Trophoblast cell (in vitro differentiated cells and primary cell): ENCODE measurements at regions not wholly inside any gene's neighbourhood (a gene's known extent, or its start where the extent isn't known, plus 50 kb on each side); places are given as distances from the start of the nearest gene placed in this dataset.
"Not testable (repeated sequence)": the region's sequence is repeated elsewhere in the genome, so short reads cannot be mapped to it uniquely, and the experiment has no call there.

Source experiments
- DNase-seq, 2 donors: peaks; one replicate each; pipeline ENCODE4 v3.0.0-alpha.2; 2016
- H2AFZ ChIP-seq: 2 replicates; pipeline ENCODE4 v1.6.1; 2013; ENCODE audit warnings: low read length, moderate library complexity, mild to moderate bottlenecking; ENCODE audit not compliant: insufficient read depth, poor library complexity
- H2AK5ac ChIP-seq: 2 replicates; pipeline ENCODE4 v1.6.1; 2013; ENCODE audit warnings: mild to moderate bottlenecking, low read length
- H2BK120ac ChIP-seq: 2 replicates; pipeline ENCODE4 v1.6.1; 2013; ENCODE audit warnings: low read length, mild to moderate bottlenecking, moderate library complexity; ENCODE audit not compliant: insufficient read depth, poor library complexity
- H2BK12ac ChIP-seq: 2 replicates; pipeline ENCODE4 v1.6.1; 2013; ENCODE audit warnings: mild to moderate bottlenecking, low read length, moderate library complexity
- H2BK5ac ChIP-seq: 2 replicates; pipeline ENCODE4 v1.6.1; 2013; ENCODE audit warnings: low read length, low read depth, moderate library complexity, mild to moderate bottlenecking; ENCODE audit not compliant: poor library complexity
- H3K14ac ChIP-seq: 2 replicates; pipeline ENCODE4 v1.6.1; 2013; ENCODE audit warnings: mild to moderate bottlenecking, low read length
- H3K18ac ChIP-seq: 2 replicates; pipeline ENCODE4 v1.6.1; 2013; ENCODE audit warnings: mild to moderate bottlenecking, low read length
- H3K23ac ChIP-seq: 2 replicates; pipeline ENCODE4 v1.6.1; 2013; ENCODE audit warnings: low read length
- H3K27ac ChIP-seq: 2 replicates; pipeline ENCODE4 v1.5.1; 2013; ENCODE audit warnings: low read depth, mild to moderate bottlenecking, inconsistent platforms, low read length, moderate library complexity
- H3K27me3 ChIP-seq: 2 replicates; pipeline ENCODE4 v1.6.1; 2013; ENCODE audit warnings: inconsistent platforms, mild to moderate bottlenecking, low read length, moderate library complexity; ENCODE audit not compliant: insufficient read depth
- H3K36me3 ChIP-seq, 2 experiments: 1 replicate in 1 of 2; 2 replicates in 1 of 2; pipeline ENCODE4 v1.6.1; 2013; ENCODE audit warnings: low read length in 2 of 2, mild to moderate bottlenecking in 2 of 2, moderate library complexity in 1 of 2; ENCODE audit not compliant: insufficient read depth in 2 of 2, control insufficient read depth in 1 of 2
- H3K4ac ChIP-seq: 2 replicates; pipeline ENCODE4 v1.6.1; 2013; ENCODE audit warnings: low read depth, mild to moderate bottlenecking, low read length, moderate library complexity
- H3K4me1 ChIP-seq, 2 experiments: 1 replicate in 1 of 2; 2 replicates in 1 of 2; pipeline ENCODE4 v1.6.1; 2013; ENCODE audit warnings: low read length in 2 of 2, mild to moderate bottlenecking in 2 of 2, moderate library complexity in 1 of 2; ENCODE audit not compliant: insufficient read depth in 2 of 2, control insufficient read depth in 1 of 2
- H3K4me2 ChIP-seq: 2 replicates; pipeline ENCODE4 v1.6.1; 2013; ENCODE audit warnings: inconsistent platforms, mild to moderate bottlenecking, low read length, moderate library complexity
- H3K4me3 ChIP-seq: 2 replicates; pipeline ENCODE4 v1.5.1; 2013; ENCODE audit warnings: mild to moderate bottlenecking, low read depth, low read length, inconsistent platforms
- H3K79me1 ChIP-seq: one replicate; pipeline ENCODE4 v1.6.1; 2013; ENCODE audit warnings: low read length
- H3K79me2 ChIP-seq: 2 replicates; pipeline ENCODE4 v1.6.1; 2013; ENCODE audit warnings: low read length, mild to moderate bottlenecking; ENCODE audit not compliant: control insufficient read depth, insufficient read depth, poor library complexity
- H3K9ac ChIP-seq: 2 replicates; pipeline ENCODE4 v1.6.1; 2013; ENCODE audit warnings: mild to moderate bottlenecking, low read length
- H3K9me3 ChIP-seq: 2 replicates; pipeline ENCODE4 v1.6.1; 2013; ENCODE audit warnings: low read depth, mild to moderate bottlenecking, control low read depth, inconsistent platforms, low read length; ENCODE audit not compliant: insufficient read depth
- H4K12ac ChIP-seq: 2 replicates; pipeline ENCODE4 v1.6.1; 2013; ENCODE audit warnings: low read depth, mild to moderate bottlenecking, low read length, moderate library complexity
- H4K8ac ChIP-seq: 2 replicates; pipeline ENCODE4 v1.6.1; 2013; ENCODE audit warnings: low read depth, mild to moderate bottlenecking, low read length, moderate library complexity
- H4K91ac ChIP-seq: one replicate; pipeline ENCODE4 v1.6.1; 2013; ENCODE audit warnings: low read depth, mild to moderate bottlenecking, low read length, moderate library complexity
- WGBS: extraction: QIAGEN DNeasy Blood & Tissue Kit; methylation state at CpG from one replicate; pipeline ENCODE4 v1.1.7; 2013; ENCODE audit warnings: missing lambda C conversion rate; ENCODE audit not compliant: insufficient read length, insufficient coverage; ENCODE audit errors: extremely low coverage; 5-methylcytosine and 5-hydroxymethylcytosine counted together

- Histone ChIP-seq H3K9me3 (no peaks in the 10 kb centered on the region), H3K4me2 (no peak overlapping the region), H3K27me3 (no peaks in the 10 kb centered on the region), H2BK12ac (no peak overlapping the region), H2AK5ac (no peak overlapping the region), H3K4me3 (no peak overlapping the region), H3K4me1 (no peaks in the 10 kb centered on the region), H3K23ac (no peak overlapping the region), H3K18ac (no peak overlapping the region), H2BK5ac (no peak overlapping the region), H4K91ac (no peak overlapping the region), H2BK120ac (no peak overlapping the region), H3K79me2 (no peaks in the 10 kb centered on the region), H3K79me1 (no peaks in the 10 kb centered on the region), H4K8ac (no peak overlapping the region), H3K27ac (no peak overlapping the region), H3K9ac (no peak overlapping the region), H4K12ac (no peak overlapping the region), H3K4ac (no peak overlapping the region), H3K36me3 (no peaks in the 10 kb centered on the region), H2AFZ (no peak overlapping the region), H3K14ac (no peak overlapping the region)
- no peak for DNase-seq
- WGBS, result no CpG with 5 or more reads among the region's 2 CpGs
Measured at GRCh38 chr9:78109075-78109474, 77.5 kb upstream of the GNAQ start.

GRCh38 chr9:78106586-78106985 lies 75.0 kb upstream of the GNAQ start:
- DNase-seq, H3K14ac ChIP-seq, H3K23ac ChIP-seq, H2BK120ac ChIP-seq, H3K27me3 ChIP-seq, H3K9ac ChIP-seq, H3K4me1 ChIP-seq, H2BK12ac ChIP-seq, H3K18ac ChIP-seq, H4K12ac ChIP-seq, H3K27ac ChIP-seq, H2BK5ac ChIP-seq, H3K9me3 ChIP-seq, H3K79me2 ChIP-seq, H3K4ac ChIP-seq, H4K8ac ChIP-seq, H4K91ac ChIP-seq, H3K79me1 ChIP-seq, H2AK5ac ChIP-seq, H3K4me3 ChIP-seq, H3K4me2 ChIP-seq, H2AFZ ChIP-seq, H3K36me3 ChIP-seq: not testable (repeated sequence)
- WGBS, result no CpG with 5 or more reads among the region's 8 CpGs

GRCh38 chr9:78103971-78104433 lies 72.4 kb upstream of the GNAQ start:
- no peak overlapping the region for H3K4me2 ChIP-seq
- no CpG with 5 or more reads among the region's 6 CpGs for WGBS

GRCh38 chr9:78101247-78101646 lies 69.6 kb upstream of the GNAQ start:
- Histone ChIP-seq H3K27me3 (no peaks in the 10 kb centered on the region), H3K4ac (no peak overlapping the region), H3K23ac (no peak overlapping the region), H4K8ac (no peak overlapping the region), H3K79me1 (no peaks in the 10 kb centered on the region), H3K18ac (no peak overlapping the region), H3K36me3 (no peaks in the 10 kb centered on the region), H3K14ac (no peak overlapping the region), H2BK120ac (no peak overlapping the region), H3K9ac (no peak overlapping the region), H2BK5ac (no peak overlapping the region), H3K9me3 (no peaks in the 10 kb centered on the region), H2BK12ac (no peak overlapping the region), H2AFZ (no peak overlapping the region), H3K4me2 (no peak overlapping the region), H4K12ac (no peak overlapping the region), H3K27ac (no peak overlapping the region), H3K4me1 (no peaks in the 10 kb centered on the region), H3K4me3 (no peak overlapping the region), H3K79me2 (no peaks in the 10 kb centered on the region), H2AK5ac (no peak overlapping the region), H4K91ac (no peak overlapping the region)
- no CpG with 5 or more reads among the region's 2 CpGs for WGBS
- no peak for DNase-seq

More at GRCh38 chr9:78103971-78104433, 72.4 kb upstream of the GNAQ start:
- Histone ChIP-seq H2BK12ac (no peak overlapping the region), H3K14ac (no peak overlapping the region), H2BK5ac (no peak overlapping the region), H3K79me2 (no peaks in the 10 kb centered on the region), H2AK5ac (no peak overlapping the region), H3K4ac (no peak overlapping the region), H4K8ac (no peak overlapping the region), H3K18ac (no peak overlapping the region), H3K27me3 (no peaks in the 10 kb centered on the region), H3K4me3 (no peak overlapping the region), H3K36me3 (no peaks in the 10 kb centered on the region), H3K79me1 (no peaks in the 10 kb centered on the region), H2AFZ (no peak overlapping the region), H2BK120ac (no peak overlapping the region), H3K9me3 (no peaks in the 10 kb centered on the region), H4K12ac (no peak overlapping the region), H3K4me1 (no peaks in the 10 kb centered on the region), H4K91ac (no peak overlapping the region), H3K9ac (no peak overlapping the region), H3K23ac (no peak overlapping the region), H3K27ac (no peak overlapping the region)
- peak in 1 of 2 donors; percentile 14 for DNase-seq
